Right lobe of liver (tissue), 6 donors: ENCODE measurements at regions not wholly inside any gene's neighbourhood (a gene's known extent, or its start where the extent isn't known, plus 50 kb on each side); places are given as distances from the start of the nearest gene placed in this dataset.
A peak's percentile ranks its signal among the peaks of the same experiment; 100 is the strongest.

Source experiments
- ATAC-seq, 4 donors: fragments of 200-7000 bp; cut with Tn5 transposase; one replicate each; pipeline ENCODE4 v1.9.1; 2020; ENCODE audit warnings: mild to moderate bottlenecking in 4 of 4, moderate library complexity in 4 of 4
- DNase-seq, 3 donors: peaks; one replicate each; pipeline ENCODE4 v3.0.0-alpha.2; 2020
- H3K27ac ChIP-seq, 3 donors: fragments of 200-600 bp; one replicate each; pipeline ENCODE4 v1.8.0; 2022
- H3K27me3 ChIP-seq, 2 donors: fragments of 200-600 bp; one replicate each; pipeline ENCODE4 v1.8.0; 2022
- H3K36me3 ChIP-seq, 4 donors: fragments of 200-600 bp; sonication (generic) in 1 of 4; one replicate each; pipeline versions ENCODE4 v1.5.1 to v1.8.0; 2017 to 2022; ENCODE audit warnings: control low read depth in 1 of 4
- H3K4me1 ChIP-seq, 4 donors: fragments of 200-600 bp; sonication (generic) in 1 of 4; one replicate each; pipeline versions ENCODE4 v1.5.1 to v1.8.0; 2017 to 2022; ENCODE audit warnings: control low read depth in 1 of 4
- H3K4me3 ChIP-seq, 3 donors: fragments of 200-600 bp; one replicate each; pipeline ENCODE4 v1.8.0; 2022
- H3K9me3 ChIP-seq, 4 donors: fragments of 200-600 bp; sonication (generic) in 1 of 4; one replicate each; pipeline versions ENCODE4 v1.5.1 to v1.8.0; 2017 to 2022; ENCODE audit warnings: control low read depth in 1 of 4
- POLR2A ChIP-seq: fragments of 450-650 bp; IDR thresholded peaks from one replicate; pipeline ENCODE4 v1.6.1; 2017; ENCODE audit warnings: antibody characterized with exemption, mild to moderate bottlenecking
- WGBS: methylation state at CpG from one replicate; pipeline ENCODE4 v1.1.6; 2018; ENCODE audit warnings: low coverage, low lambda C conversion rate; ENCODE audit not compliant: insufficient coverage; ENCODE audit errors: missing lambda C conversion rate; 5-methylcytosine and 5-hydroxymethylcytosine counted together
- intact Hi-C, 2 donors: fragments of 100-400 bp; cut with DNase I; formaldehyde crosslinking; loops; one replicate each; pipeline versions ENCODE4 v1.11.2 to v1.14.1; 2022
- TF ChIP-seq, protein P1 (sequence below), 4 donors: fragments of 200-600 bp in 3 of 4; fragments of 450-650 bp in 1 of 4; IDR thresholded peaks; one replicate each; pipeline versions ENCODE4 v1.5.1 to v1.8.0; 2016 to 2022; ENCODE audit warnings: antibody characterized with exemption in 4 of 4, mild to moderate bottlenecking in 2 of 4
- donor health status: DM: no; HTN: yes; CAD: no.
- donor health status: DM: no; HTN: no; CAD: no.
- donor health status: DM: no; HTN: no; CAD: no.
- donor health status: DM: no; HTN: yes; CAD: no.
- donor health status: DM: no; HTN: yes; CAD: no.

DNA sequence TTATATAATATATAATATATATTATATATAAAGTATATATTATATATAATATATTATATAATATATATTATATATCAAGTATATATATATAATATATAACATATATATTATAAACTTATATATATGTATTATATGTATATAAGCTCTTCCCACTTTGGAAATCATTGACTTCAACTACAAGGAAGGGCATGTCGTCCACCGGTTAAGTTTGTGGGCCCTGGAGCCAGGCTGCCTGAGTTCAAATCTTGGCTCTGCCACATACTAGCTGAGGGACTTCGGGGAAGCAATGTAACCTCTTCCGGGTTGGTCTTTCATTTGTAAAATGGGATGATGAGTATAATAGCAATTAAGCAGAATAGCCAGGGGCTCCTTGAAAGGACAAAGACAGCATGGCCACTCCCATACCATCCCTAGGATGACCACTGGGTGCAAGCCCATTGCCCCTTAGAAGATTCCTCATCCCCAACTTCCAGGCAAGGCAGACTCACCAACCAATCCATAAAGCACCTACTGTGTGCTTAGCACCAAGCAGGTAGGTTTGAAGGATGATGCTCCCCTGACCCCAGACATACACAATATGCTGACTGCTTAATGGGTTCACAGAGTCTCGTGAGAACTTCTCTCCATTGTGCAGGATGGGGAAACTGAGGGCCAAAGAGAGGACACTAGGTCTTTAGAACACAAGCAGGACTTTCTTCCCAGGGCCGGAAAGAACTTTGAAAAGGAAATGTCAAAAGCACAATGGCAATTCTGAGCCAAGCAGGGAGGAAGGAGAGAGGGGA is 163.2 kb downstream of the MRPL14 start:
- no peaks in the 10 kb centered on the region for H3K27me3 ChIP-seq
- peaks cover 0 to 12% (median 0%) of the 10 kb centered on the region in 4 donors for H3K4me1 ChIP-seq
- WGBS: 80% methylated on average over 6 of the region's 6 CpGs
- H3K36me3 ChIP-seq: no peaks in the 10 kb centered on the region
- H3K27ac ChIP-seq: no peak overlapping the region
- intact Hi-C loops: no loop called here
- ATAC-seq: no peak
- DNase-seq: peak in 1 of 3 donors; percentile 10
- no peaks in the 10 kb centered on the region for H3K9me3 ChIP-seq
- no peak overlapping the region for H3K4me3 ChIP-seq
- TF ChIP-seq POLR2A: no peak
- TF ChIP-seq, protein P1, sequence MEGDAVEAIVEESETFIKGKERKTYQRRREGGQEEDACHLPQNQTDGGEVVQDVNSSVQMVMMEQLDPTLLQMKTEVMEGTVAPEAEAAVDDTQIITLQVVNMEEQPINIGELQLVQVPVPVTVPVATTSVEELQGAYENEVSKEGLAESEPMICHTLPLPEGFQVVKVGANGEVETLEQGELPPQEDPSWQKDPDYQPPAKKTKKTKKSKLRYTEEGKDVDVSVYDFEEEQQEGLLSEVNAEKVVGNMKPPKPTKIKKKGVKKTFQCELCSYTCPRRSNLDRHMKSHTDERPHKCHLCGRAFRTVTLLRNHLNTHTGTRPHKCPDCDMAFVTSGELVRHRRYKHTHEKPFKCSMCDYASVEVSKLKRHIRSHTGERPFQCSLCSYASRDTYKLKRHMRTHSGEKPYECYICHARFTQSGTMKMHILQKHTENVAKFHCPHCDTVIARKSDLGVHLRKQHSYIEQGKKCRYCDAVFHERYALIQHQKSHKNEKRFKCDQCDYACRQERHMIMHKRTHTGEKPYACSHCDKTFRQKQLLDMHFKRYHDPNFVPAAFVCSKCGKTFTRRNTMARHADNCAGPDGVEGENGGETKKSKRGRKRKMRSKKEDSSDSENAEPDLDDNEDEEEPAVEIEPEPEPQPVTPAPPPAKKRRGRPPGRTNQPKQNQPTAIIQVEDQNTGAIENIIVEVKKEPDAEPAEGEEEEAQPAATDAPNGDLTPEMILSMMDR (IDR thresholded peaks at IDR 0.05): no peak

DNA sequence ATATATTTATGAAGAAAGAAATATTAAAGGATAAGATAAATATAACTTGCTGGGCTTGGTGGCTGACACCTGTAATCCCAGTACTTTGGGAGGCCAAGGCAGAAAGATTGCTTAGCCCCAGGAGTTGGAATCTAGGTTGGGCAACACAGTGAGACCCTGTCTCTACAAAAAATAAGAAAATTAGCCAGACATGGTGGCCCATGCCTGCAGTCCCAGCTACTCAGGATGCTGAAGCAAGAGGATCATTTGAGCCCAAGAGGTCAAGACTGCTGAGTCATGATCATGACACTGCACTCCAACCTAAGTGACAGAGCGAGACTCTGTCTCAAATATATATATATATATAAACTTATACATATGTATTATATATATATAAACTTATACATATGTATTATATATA is 164.0 kb downstream of the MRPL14 start:
- H3K9me3 ChIP-seq: no peaks in the 10 kb centered on the region
- H3K4me3 ChIP-seq: no peak overlapping the region
- DNase-seq (peak in 1 of 3 donors; percentile 13), ATAC-seq (no peak)
- intact Hi-C loops: no loop called here
- no peaks in the 10 kb centered on the region for H3K36me3 ChIP-seq
- H3K4me1 ChIP-seq: peaks cover 0 to 12% (median 0%) of the 10 kb centered on the region in 4 donors
- 100% methylated on average over 1 of the region's 1 CpG for WGBS
- H3K27ac ChIP-seq: no peak overlapping the region
- H3K27me3 ChIP-seq: no peaks in the 10 kb centered on the region
- TF ChIP-seq, protein P1 (IDR thresholded peaks at IDR 0.05): no peak
- TF ChIP-seq POLR2A: no peak

GRCh38 chr6:43962458-43962857 is 164.8 kb downstream of the MRPL14 start:
- no peak overlapping the region for H3K4me3 ChIP-seq
- peaks cover 0 to 12% (median 0%) of the 10 kb centered on the region in 4 donors for H3K4me1 ChIP-seq
- DNase-seq (no peak), ATAC-seq (no peak)
- H3K36me3 ChIP-seq: no peaks in the 10 kb centered on the region
- no peak overlapping the region for H3K27ac ChIP-seq
- no peaks in the 10 kb centered on the region for H3K27me3 ChIP-seq
- WGBS: 85% methylated on average over 5 of the region's 5 CpGs
- H3K9me3 ChIP-seq: no peaks in the 10 kb centered on the region
- intact Hi-C loops: no loop called here
- no peak for TF ChIP-seq POLR2A
- TF ChIP-seq, protein P1 (IDR thresholded peaks at IDR 0.05): no peak

DNA sequence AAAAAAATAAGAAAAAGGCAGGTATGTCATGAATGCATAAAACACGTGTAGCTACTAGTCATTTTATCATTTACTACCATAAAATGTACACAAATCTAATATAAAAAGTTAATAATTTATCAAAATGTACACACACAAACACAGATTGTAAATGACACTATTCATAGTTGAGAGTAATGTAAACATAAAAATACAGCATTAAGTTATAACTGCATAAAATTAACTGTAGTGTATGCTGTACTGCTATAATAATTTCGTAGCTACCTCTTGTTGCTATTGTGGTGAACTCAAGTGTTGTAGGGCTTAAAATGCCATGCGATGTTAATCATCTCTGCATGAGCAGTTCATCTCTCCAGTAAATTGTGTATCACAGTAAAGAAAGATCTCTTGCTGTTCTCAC is 170.0 kb downstream of the MRPL14 start:
- intact Hi-C loops: loop anchor here (10.0 kb wide), 2 partner anchors 102 to 108 kb away; no protein-coding TSS in a partner anchor
- no peak overlapping the region for H3K4me3 ChIP-seq
- H3K27me3 ChIP-seq: no peaks in the 10 kb centered on the region
- DNase-seq: no peak
- 71% methylated on average over 3 of the region's 3 CpGs for WGBS
- TF ChIP-seq POLR2A: no peak
- TF ChIP-seq, protein P1 (IDR thresholded peaks at IDR 0.05): no peak
- ATAC-seq: no peak
- no peaks in the 10 kb centered on the region for H3K9me3 ChIP-seq
- no peak overlapping the region for H3K27ac ChIP-seq
- H3K4me1 ChIP-seq: peaks cover 0 to 19% (median 0%) of the 10 kb centered on the region in 4 donors
- H3K36me3 ChIP-seq: no peaks in the 10 kb centered on the region
